NT2/D1 (cell line): ENCODE measurements at regions not wholly inside any gene's neighbourhood (a gene's known extent, or its start where the extent isn't known, plus 50 kb on each side); places are given as distances from the start of the nearest gene placed in this dataset.

Experiments
- YY1 ChIP-seq: IDR thresholded peaks from 2 replicates; pipeline ENCODE4 v1.6.1; 2011; ENCODE audit not compliant: insufficient read length, insufficient read depth
- ZNF274 ChIP-seq: IDR thresholded peaks from 2 replicates; pipeline ENCODE4 v1.6.1; 2011; ENCODE audit warnings: mild to moderate bottlenecking, low read depth, low read length

- no peak for TF ChIP-seq YY1
- no peak for TF ChIP-seq ZNF274
These were observed 79.1 kb upstream of the CDH5 start for GRCh38 chr16:66287416-66287815.
